B cell (primary cell): ENCODE measurements at regions not wholly inside any gene's neighbourhood (a gene's known extent, or its start where the extent isn't known, plus 50 kb on each side); places are given as distances from the start of the nearest gene placed in this dataset.

Experiments
- ATAC-seq: fragments of 200-7000 bp; cut with Tn5 transposase; one replicate; pipeline ENCODE4 v1.10.0; 2021; ENCODE audit warnings: low read depth, mild to moderate bottlenecking, moderate number of reproducible peaks, moderate library complexity
- CTCF ChIA-PET: fragments of 350-600 bp; sonication (Branson Sonifier 250); formaldehyde crosslinking; loops from one replicate; lab custom pipeline; 2021; ENCODE audit warnings: antibody characterized with exemption, inconsistent platforms; lab: Charles Lee
- POLR2A ChIA-PET: fragments of 350-600 bp; sonication (Branson Sonifier 250); formaldehyde crosslinking; loops from one replicate; lab custom pipeline; 2021; ENCODE audit warnings: antibody characterized with exemption; lab: Charles Lee
- DNase-seq: peaks from one replicate; pipeline ENCODE4 v3.0.0; 2013
- H2AFZ ChIP-seq: 2 replicates; pipeline ENCODE4 v1.6.1; 2012; ENCODE audit warnings: mild to moderate bottlenecking, low read depth, low read length; ENCODE audit not compliant: insufficient read depth, poor library complexity, severe bottlenecking
- H3K27ac ChIP-seq, 2 donors: 1 replicate in 1 of 2; 2 replicates in 1 of 2; pipeline ENCODE4 v1.5.1; 2012 to 2013; ENCODE audit warnings: low read length in 2 of 2, mild to moderate bottlenecking in 2 of 2, moderate library complexity in 1 of 2
- H3K27me3 ChIP-seq, 4 experiments: fragments of 200-600 bp in 1 of 4; sonication (generic) in 1 of 4; replicated peaks in 1 of 4; 1 replicate in 2 of 4; 2 replicates in 2 of 4; pipeline versions ENCODE4 v1.6.1 to v1.7.0; 2013 to 2016; ENCODE audit warnings: low read length in 3 of 4, mild to moderate bottlenecking in 2 of 4, mixed read lengths in 1 of 4, moderate library complexity in 1 of 4; ENCODE audit not compliant: insufficient read depth in 4 of 4, control insufficient read depth in 3 of 4; ENCODE audit errors: control extremely low read depth in 1 of 4
- H3K36me3 ChIP-seq, 2 experiments: replicated peaks in 1 of 2; 1 replicate in 1 of 2; 2 replicates in 1 of 2; pipeline versions ENCODE4 v1.6.1 to v1.7.1; 2013; ENCODE audit warnings: low read length in 1 of 2; ENCODE audit not compliant: insufficient read depth in 2 of 2, control insufficient read depth in 1 of 2; ENCODE audit errors: control extremely low read depth in 1 of 2, extremely low read depth in 1 of 2
- H3K4me1 ChIP-seq, 2 donors: fragments of 200-600 bp in 1 of 2; sonication (generic) in 1 of 2; 1 replicate in 1 of 2; 2 replicates in 1 of 2; pipeline versions ENCODE4 v1.5.1 to v1.6.1; 2013 to 2017; ENCODE audit warnings: low read length in 2 of 2; ENCODE audit not compliant: control insufficient read depth in 2 of 2, insufficient read depth in 2 of 2
- H3K4me2 ChIP-seq: replicated peaks from 2 replicates; pipeline ENCODE3; 2012; ENCODE audit warnings: mild to moderate bottlenecking, low read depth, low read length; ENCODE audit not compliant: poor library complexity, severe bottlenecking
- H3K4me3 ChIP-seq, 5 experiments: fragments of 200-600 bp in 1 of 5; sonication (generic) in 1 of 5; 1 replicate in 3 of 5; 2 replicates in 2 of 5; pipeline versions ENCODE4 v1.5.1 to v1.7.0; 2011 to 2016; ENCODE audit warnings: low read length in 4 of 5, mild to moderate bottlenecking in 4 of 5, low read depth in 2 of 5, control low read depth in 1 of 5, moderate library complexity in 1 of 5; ENCODE audit not compliant: insufficient read depth in 1 of 5; ENCODE audit errors: control extremely low read depth in 1 of 5, extremely low read depth in 1 of 5
- H3K79me2 ChIP-seq: fragments of 200-600 bp; sonication (generic); one replicate; pipeline ENCODE4 v1.6.0; 2016; ENCODE audit warnings: low read length; ENCODE audit not compliant: control insufficient read depth, insufficient read depth
- H3K9ac ChIP-seq: fragments of 200-600 bp; sonication (generic); 2 replicates; pipeline ENCODE4 v1.6.1; 2017; ENCODE audit warnings: mild to moderate bottlenecking, low read length, moderate library complexity
- H3K9me3 ChIP-seq, 3 donors: one replicate each; pipeline versions ENCODE4 v1.6.1 to v1.7.1; 2013; ENCODE audit warnings: low read length in 2 of 3; ENCODE audit not compliant: control insufficient read depth in 2 of 3, insufficient read depth in 1 of 3; ENCODE audit errors: control extremely low read depth in 1 of 3
- H4K20me1 ChIP-seq: 2 replicates; pipeline ENCODE4 v1.6.0; 2012; ENCODE audit warnings: mild to moderate bottlenecking, low read length; ENCODE audit not compliant: insufficient read depth, control insufficient read depth, poor library complexity, severe bottlenecking
- H3K27ac Mint-ChIP-seq: one replicate; pipeline ENCODE4 v1.8.0; 2021; ENCODE audit warnings: mixed read lengths
- H3K27me3 Mint-ChIP-seq: one replicate; pipeline ENCODE4 v1.8.0; 2021; ENCODE audit warnings: mixed read lengths
- H3K4me1 Mint-ChIP-seq: one replicate; pipeline ENCODE4 v1.8.0; 2021; ENCODE audit warnings: mixed read lengths
- H3K4me3 Mint-ChIP-seq: one replicate; pipeline ENCODE4 v1.8.0; 2021; ENCODE audit warnings: mixed read lengths
- H3K9me3 Mint-ChIP-seq: one replicate; pipeline ENCODE4 v1.8.0; 2022; ENCODE audit warnings: mixed read lengths; ENCODE audit not compliant: insufficient read depth
- CTCF ChIP-seq: fragments of 200-600 bp; IDR thresholded peaks from one replicate; pipeline ENCODE4 v1.8.0; 2022; ENCODE audit warnings: antibody characterized with exemption, mild to moderate bottlenecking
- EZH2 ChIP-seq: IDR thresholded peaks from 2 replicates; pipeline ENCODE4 v1.6.1; 2012; ENCODE audit warnings: borderline replicate concordance, low read depth, mild to moderate bottlenecking, moderate library complexity, low read length; ENCODE audit not compliant: insufficient read depth, poor library complexity, severe bottlenecking
- WGBS: methylation state at CpG from one replicate; pipeline ENCODE4 v1.1.5; 2013; ENCODE audit warnings: missing lambda C conversion rate; ENCODE audit not compliant: insufficient coverage; 5-methylcytosine and 5-hydroxymethylcytosine counted together
- intact Hi-C: fragments of 100-400 bp; cut with micrococcal nuclease; formaldehyde crosslinking; loops from one replicate; pipeline ENCODE4 v1.10.0; 2022

- Histone ChIP-seq H3K4me2 (no peak overlapping the region), H3K27me3 (no peaks in the 10 kb centered on the region), H3K9me3 (no peaks in the 10 kb centered on the region), H2AFZ (no peak overlapping the region), H3K4me1 (no peaks in the 10 kb centered on the region), H3K4me3 (no peak overlapping the region), H3K9ac (no peak overlapping the region), H3K79me2 (no peaks in the 10 kb centered on the region), H4K20me1 (no peaks in the 10 kb centered on the region), H3K36me3 (no peaks in the 10 kb centered on the region), H3K27ac (no peak overlapping the region)
- intact Hi-C loops, result no loop called here
- ATAC-seq, result no peak
- Mint-ChIP-seq H3K4me1 (peaks cover 3% of the 10 kb centered on the region), H3K4me3 (no peak overlapping the region), H3K9me3 (no peaks in the 10 kb centered on the region), H3K27me3 (no peaks in the 10 kb centered on the region), H3K27ac (no peak overlapping the region)
- DNase-seq, result no peak
- TF ChIP-seq EZH2 (no peak), CTCF (no peak)
- ChIA-PET POLR2A (no interaction called here), CTCF (no interaction called here)
- no CpG with 5 or more reads among the region's 2 CpGs for WGBS
These were observed 480.5 kb upstream of the CBLB start for GRCh38 chr3:106349191-106349881.

GRCh38 chr3:106355873-106356272, 487.1 kb upstream of the CBLB start:
- ChIA-PET POLR2A (no interaction called here), CTCF (no interaction called here)
- H3K4me3 Mint-ChIP-seq, result no peak overlapping the region
- H3K27ac ChIP-seq, result no peak overlapping the region
- H3K27me3 ChIP-seq, result no peaks in the 10 kb centered on the region
- H2AFZ ChIP-seq, result no peak overlapping the region
- H3K4me1 Mint-ChIP-seq, result no peaks in the 10 kb centered on the region
- H3K27ac Mint-ChIP-seq, result no peak overlapping the region
- no peaks in the 10 kb centered on the region for H3K9me3 Mint-ChIP-seq
- H3K79me2 ChIP-seq, result no peaks in the 10 kb centered on the region
- no peak overlapping the region for H3K4me2 ChIP-seq
- H3K4me3 ChIP-seq, result no peak overlapping the region
- H3K4me1 ChIP-seq, result no peaks in the 10 kb centered on the region
- TF ChIP-seq CTCF (no peak), EZH2 (no peak)
- 100% methylated on average over 3 of the region's 3 CpGs for WGBS
- H3K36me3 ChIP-seq, result no peaks in the 10 kb centered on the region
- peaks cover 0 to 13% (median 0%) of the 10 kb centered on the region in 3 donors for H3K9me3 ChIP-seq
- H4K20me1 ChIP-seq, result no peaks in the 10 kb centered on the region
- H3K27me3 Mint-ChIP-seq, result no peaks in the 10 kb centered on the region
- intact Hi-C loops, result no loop called here
- H3K9ac ChIP-seq, result no peak overlapping the region
- no peak for ATAC-seq
- no peak for DNase-seq
